K562 (cell line): ENCODE measurements at regions not wholly inside any gene's neighbourhood (a gene's known extent, or its start where the extent isn't known, plus 50 kb on each side); places are given as distances from the start of the nearest gene placed in this dataset.
A peak's percentile ranks its signal among the peaks of the same experiment; 100 is the strongest.

Experiments used
- ATAC-seq: fragments of 200-7000 bp; cut with Tn5 transposase; 3 replicates; pipeline ENCODE4 v1.9.1; 2020; ENCODE audit warnings: moderate library complexity
- BruUV-seq: library from RNA; stranded (reverse); fragments of 400-500 nt; replicated peaks from 2 replicates; lab custom pipeline; 2021; lab: Mats Ljungman, UMichigan
- CTCF ChIA-PET: fragments of 300-600 bp; formaldehyde crosslinking; extraction: SDS; loops from one replicate; lab custom pipeline; 2021; ENCODE audit warnings: low intra/inter-chr PET ratio; lab: Yijun Ruan, JAX
- POLR2A ChIA-PET: fragments of 300-600, 350-650 bp; sonication (Branson Sonifier 250); formaldehyde crosslinking; extraction: SDS; loops from one replicate; lab custom pipeline; 2021; ENCODE audit warnings: antibody characterized with exemption, inconsistent platforms; lab: Yijun Ruan, JAX
- DNase-seq, 4 experiments: peaks; one replicate each; pipeline versions ENCODE4 v3.0.0 to v3.0.0-alpha.2; 2011 to 2018; ENCODE audit warnings: low spot score in 3 of 4, mixed read lengths in 3 of 4; ENCODE audit errors: extremely low read depth in 1 of 4
- FAIRE-seq: peaks from 2 replicates; lab custom pipeline; 2011; peaks lifted over from hg19 to GRCh38; lab: Jason Lieb, UNC
- H2AFZ ChIP-seq: 2 replicates; pipeline ENCODE4 v1.6.0; 2011; ENCODE audit warnings: low read depth, low read length, control low read depth, inconsistent platforms
- H3K27ac ChIP-seq: fragments of 200-600 bp; 3 replicates; pipeline ENCODE4 v1.8.0; 2011; ENCODE audit warnings: low read depth, mild to moderate bottlenecking, control low read depth, inconsistent platforms, low read length, moderate library complexity, mixed read lengths; ENCODE audit errors: extremely low read depth
- H3K27me3 ChIP-seq, 2 experiments: fragments of 300-600 bp in 1 of 2; 2 replicates in 1 of 2; 3 replicates in 1 of 2; pipeline versions ENCODE4 v1.6.0 to v1.8.0; 2011; ENCODE audit warnings: inconsistent platforms in 2 of 2, low read length in 2 of 2, mild to moderate bottlenecking in 1 of 2, mixed read lengths in 1 of 2, moderate library complexity in 1 of 2; ENCODE audit not compliant: control insufficient read depth in 2 of 2, insufficient read depth in 2 of 2
- H3K36me3 ChIP-seq: fragments of 300-600 bp; 3 replicates; pipeline ENCODE4 v1.8.0; 2011; ENCODE audit warnings: mild to moderate bottlenecking, low read length, inconsistent platforms; ENCODE audit not compliant: control insufficient read depth, insufficient read depth
- H3K4me1 ChIP-seq, 2 experiments: fragments of 200-600 bp in 1 of 2; replicated peaks in 1 of 2; 2 replicates in 1 of 2; 3 replicates in 1 of 2; pipeline versions ENCODE4 v1.5.1 to v1.8.0; 2011; ENCODE audit warnings: inconsistent platforms in 2 of 2, low read length in 2 of 2, mild to moderate bottlenecking in 1 of 2, mixed read lengths in 1 of 2, moderate library complexity in 1 of 2; ENCODE audit not compliant: control insufficient read depth in 2 of 2, insufficient read depth in 2 of 2
- H3K4me2 ChIP-seq: 2 replicates; pipeline ENCODE4 v1.6.1; 2011; ENCODE audit warnings: low read length, control low read depth, inconsistent platforms, mixed read lengths; ENCODE audit not compliant: insufficient read depth
- H3K4me3 ChIP-seq: fragments of 200-600 bp; sonication (generic), shearing (Covaris generic); 2 replicates; pipeline ENCODE4 v1.5.1; 2016; ENCODE audit warnings: control low read depth, inconsistent platforms
- H3K79me2 ChIP-seq: fragments of 200-600 bp; 3 replicates; pipeline ENCODE4 v1.8.0; 2011; ENCODE audit warnings: low read length, inconsistent platforms; ENCODE audit not compliant: control insufficient read depth, insufficient read depth
- H3K9ac ChIP-seq, 2 experiments: 2 replicates each; pipeline versions ENCODE4 v1.6.0 to v1.6.1; 2011; ENCODE audit warnings: low read depth in 2 of 2, low read length in 2 of 2, control low read depth in 1 of 2, inconsistent platforms in 1 of 2, mild to moderate bottlenecking in 1 of 2, mixed read lengths in 1 of 2; ENCODE audit not compliant: insufficient read depth in 1 of 2
- H3K9me1 ChIP-seq: one replicate; pipeline ENCODE4 v1.6.0; 2011; ENCODE audit warnings: inconsistent platforms, mild to moderate bottlenecking, low read length, moderate library complexity; ENCODE audit not compliant: control insufficient read depth, insufficient read depth
- H3K9me3 ChIP-seq: replicated peaks from 2 replicates; pipeline ENCODE4 v1.5.1; 2011; ENCODE audit warnings: low read depth, low read length, inconsistent platforms; ENCODE audit not compliant: control insufficient read depth, insufficient read depth
- H4K20me1 ChIP-seq: replicated peaks from 2 replicates; pipeline ENCODE4 v1.6.1; 2011; ENCODE audit warnings: low read length, inconsistent platforms, mixed read lengths; ENCODE audit not compliant: control insufficient read depth, insufficient read depth
- EGR1 ChIP-seq: fragments of 450-650 bp; conservative IDR thresholded peaks from 2 replicates; pipeline ENCODE4 v1.6.1; 2017; ENCODE audit warnings: mild to moderate bottlenecking
- MED1 ChIP-seq: sonication (generic); formaldehyde crosslinking; IDR thresholded peaks from 2 replicates; pipeline ENCODE4 v1.8.1; 2023; ENCODE audit warnings: missing genetic modification reagents, borderline replicate concordance
- RFX1 ChIP-seq: fragments of 450-650 bp; IDR thresholded peaks from 2 replicates; pipeline ENCODE4 v1.6.1; 2016; ENCODE audit warnings: mild to moderate bottlenecking, moderate library complexity
- ZNF263 ChIP-seq: sonication (generic); formaldehyde crosslinking; IDR thresholded peaks from 2 replicates; pipeline ENCODE4 v1.8.0; 2022; ENCODE audit warnings: mild to moderate bottlenecking, missing genetic modification reagents, borderline replicate concordance
- ZNF311 ChIP-seq: fragments of 250-450 bp; sonication (Bioruptor Pico); IDR thresholded peaks from 2 replicates; pipeline ENCODE4 v1.4.0; 2020; ENCODE audit warnings: mild to moderate bottlenecking, moderate library complexity
- ZNF707 ChIP-seq: fragments of 250-450 bp; sonication (Bioruptor Pico); conservative IDR thresholded peaks from 2 replicates; pipeline ENCODE4 v1.8.0; 2022; ENCODE audit warnings: inconsistent platforms, mild to moderate bottlenecking, moderate library complexity
- WGBS: fragments of 100-300 bp; shearing (Covaris generic); methylation state at CpG from one replicate; pipeline ENCODE4 v1.1.6; 2016; ENCODE audit warnings: low coverage, mixed read lengths; ENCODE audit not compliant: insufficient coverage; ENCODE audit errors: missing lambda C conversion rate; 5-methylcytosine and 5-hydroxymethylcytosine counted together
- in situ Hi-C: fragments of 300-500 bp; cut with MboI; formaldehyde crosslinking; loops from 4 replicates; pipeline ENCODE4 v1.15.0; 2018; ENCODE audit warnings: inconsistent platforms, mixed read lengths
- intact Hi-C: fragments of 100-400 bp; cut with micrococcal nuclease; formaldehyde crosslinking; loops from 2 replicates; pipeline ENCODE4 v1.14.2; 2022
- TF ChIP-seq, protein P1 (sequence below): fragments of 450-650 bp; IDR thresholded peaks from 2 replicates; pipeline ENCODE4 v1.6.1; 2016; ENCODE audit warnings: mild to moderate bottlenecking, moderate library complexity

DNA sequence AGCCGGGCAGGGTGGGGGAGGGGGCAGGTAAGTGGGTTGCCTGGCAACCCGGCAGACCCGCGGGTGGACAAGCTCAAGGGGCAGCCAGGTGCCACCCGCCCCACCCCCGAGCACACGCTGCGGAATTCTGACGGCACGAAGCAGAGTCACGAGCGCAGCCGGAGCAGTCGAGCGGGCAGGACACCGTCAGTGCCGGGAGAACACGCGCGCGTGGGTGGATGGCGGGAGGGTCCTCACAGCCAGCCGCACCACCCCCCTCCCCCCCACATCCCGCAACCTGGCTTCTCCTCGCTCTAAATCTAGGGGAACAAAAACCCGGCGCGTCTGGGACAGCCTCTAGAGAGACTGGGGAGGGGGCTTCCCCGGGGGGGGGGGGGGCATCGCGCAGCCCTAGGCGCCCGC is 133.1 kb upstream of the HSD17B12 start:
- Histone ChIP-seq H3K79me2 (no peaks in the 10 kb centered on the region), H3K4me1 (peaks cover 10 to 16% of the 10 kb centered on the region in 2 experiments; a peak in 3 of 5 replicates), H4K20me1 (no peaks in the 10 kb centered on the region), H3K4me2 (no peak overlapping the region), H2AFZ (no peak overlapping the region), H3K36me3 (no peaks in the 10 kb centered on the region), H3K9me1 (no peaks in the 10 kb centered on the region), H3K9ac (no peak overlapping the region), H3K27ac (no peak overlapping the region), H3K27me3 (peaks cover 2 to 11% of the 10 kb centered on the region in 2 experiments; a peak in 2 of 5 replicates), H3K9me3 (no peaks in the 10 kb centered on the region), H3K4me3 (no peak overlapping the region; the same call in 1 of the 2 replicates)
- ChIA-PET CTCF (no interaction called here), POLR2A (interaction anchor here (0.5 kb wide), 1 partner anchor 27 kb away, joined by 3 read pairs; no protein-coding TSS in a partner anchor)
- TF ChIP-seq ZNF311 (CRISPR knock-in tag) (no peak), RFX1 (peak; percentile 9; the same call in 1 of the 2 replicates), MED1 (CRISPR knock-in tag) (no peak), ZNF263 (CRISPR knock-in tag) (no peak), EGR1 (0 out of 2 replicates have a peak, but pooled peaks have one; percentile 49), ZNF707 (CRISPR knock-in tag) (no peak)
- TF ChIP-seq, protein P1, sequence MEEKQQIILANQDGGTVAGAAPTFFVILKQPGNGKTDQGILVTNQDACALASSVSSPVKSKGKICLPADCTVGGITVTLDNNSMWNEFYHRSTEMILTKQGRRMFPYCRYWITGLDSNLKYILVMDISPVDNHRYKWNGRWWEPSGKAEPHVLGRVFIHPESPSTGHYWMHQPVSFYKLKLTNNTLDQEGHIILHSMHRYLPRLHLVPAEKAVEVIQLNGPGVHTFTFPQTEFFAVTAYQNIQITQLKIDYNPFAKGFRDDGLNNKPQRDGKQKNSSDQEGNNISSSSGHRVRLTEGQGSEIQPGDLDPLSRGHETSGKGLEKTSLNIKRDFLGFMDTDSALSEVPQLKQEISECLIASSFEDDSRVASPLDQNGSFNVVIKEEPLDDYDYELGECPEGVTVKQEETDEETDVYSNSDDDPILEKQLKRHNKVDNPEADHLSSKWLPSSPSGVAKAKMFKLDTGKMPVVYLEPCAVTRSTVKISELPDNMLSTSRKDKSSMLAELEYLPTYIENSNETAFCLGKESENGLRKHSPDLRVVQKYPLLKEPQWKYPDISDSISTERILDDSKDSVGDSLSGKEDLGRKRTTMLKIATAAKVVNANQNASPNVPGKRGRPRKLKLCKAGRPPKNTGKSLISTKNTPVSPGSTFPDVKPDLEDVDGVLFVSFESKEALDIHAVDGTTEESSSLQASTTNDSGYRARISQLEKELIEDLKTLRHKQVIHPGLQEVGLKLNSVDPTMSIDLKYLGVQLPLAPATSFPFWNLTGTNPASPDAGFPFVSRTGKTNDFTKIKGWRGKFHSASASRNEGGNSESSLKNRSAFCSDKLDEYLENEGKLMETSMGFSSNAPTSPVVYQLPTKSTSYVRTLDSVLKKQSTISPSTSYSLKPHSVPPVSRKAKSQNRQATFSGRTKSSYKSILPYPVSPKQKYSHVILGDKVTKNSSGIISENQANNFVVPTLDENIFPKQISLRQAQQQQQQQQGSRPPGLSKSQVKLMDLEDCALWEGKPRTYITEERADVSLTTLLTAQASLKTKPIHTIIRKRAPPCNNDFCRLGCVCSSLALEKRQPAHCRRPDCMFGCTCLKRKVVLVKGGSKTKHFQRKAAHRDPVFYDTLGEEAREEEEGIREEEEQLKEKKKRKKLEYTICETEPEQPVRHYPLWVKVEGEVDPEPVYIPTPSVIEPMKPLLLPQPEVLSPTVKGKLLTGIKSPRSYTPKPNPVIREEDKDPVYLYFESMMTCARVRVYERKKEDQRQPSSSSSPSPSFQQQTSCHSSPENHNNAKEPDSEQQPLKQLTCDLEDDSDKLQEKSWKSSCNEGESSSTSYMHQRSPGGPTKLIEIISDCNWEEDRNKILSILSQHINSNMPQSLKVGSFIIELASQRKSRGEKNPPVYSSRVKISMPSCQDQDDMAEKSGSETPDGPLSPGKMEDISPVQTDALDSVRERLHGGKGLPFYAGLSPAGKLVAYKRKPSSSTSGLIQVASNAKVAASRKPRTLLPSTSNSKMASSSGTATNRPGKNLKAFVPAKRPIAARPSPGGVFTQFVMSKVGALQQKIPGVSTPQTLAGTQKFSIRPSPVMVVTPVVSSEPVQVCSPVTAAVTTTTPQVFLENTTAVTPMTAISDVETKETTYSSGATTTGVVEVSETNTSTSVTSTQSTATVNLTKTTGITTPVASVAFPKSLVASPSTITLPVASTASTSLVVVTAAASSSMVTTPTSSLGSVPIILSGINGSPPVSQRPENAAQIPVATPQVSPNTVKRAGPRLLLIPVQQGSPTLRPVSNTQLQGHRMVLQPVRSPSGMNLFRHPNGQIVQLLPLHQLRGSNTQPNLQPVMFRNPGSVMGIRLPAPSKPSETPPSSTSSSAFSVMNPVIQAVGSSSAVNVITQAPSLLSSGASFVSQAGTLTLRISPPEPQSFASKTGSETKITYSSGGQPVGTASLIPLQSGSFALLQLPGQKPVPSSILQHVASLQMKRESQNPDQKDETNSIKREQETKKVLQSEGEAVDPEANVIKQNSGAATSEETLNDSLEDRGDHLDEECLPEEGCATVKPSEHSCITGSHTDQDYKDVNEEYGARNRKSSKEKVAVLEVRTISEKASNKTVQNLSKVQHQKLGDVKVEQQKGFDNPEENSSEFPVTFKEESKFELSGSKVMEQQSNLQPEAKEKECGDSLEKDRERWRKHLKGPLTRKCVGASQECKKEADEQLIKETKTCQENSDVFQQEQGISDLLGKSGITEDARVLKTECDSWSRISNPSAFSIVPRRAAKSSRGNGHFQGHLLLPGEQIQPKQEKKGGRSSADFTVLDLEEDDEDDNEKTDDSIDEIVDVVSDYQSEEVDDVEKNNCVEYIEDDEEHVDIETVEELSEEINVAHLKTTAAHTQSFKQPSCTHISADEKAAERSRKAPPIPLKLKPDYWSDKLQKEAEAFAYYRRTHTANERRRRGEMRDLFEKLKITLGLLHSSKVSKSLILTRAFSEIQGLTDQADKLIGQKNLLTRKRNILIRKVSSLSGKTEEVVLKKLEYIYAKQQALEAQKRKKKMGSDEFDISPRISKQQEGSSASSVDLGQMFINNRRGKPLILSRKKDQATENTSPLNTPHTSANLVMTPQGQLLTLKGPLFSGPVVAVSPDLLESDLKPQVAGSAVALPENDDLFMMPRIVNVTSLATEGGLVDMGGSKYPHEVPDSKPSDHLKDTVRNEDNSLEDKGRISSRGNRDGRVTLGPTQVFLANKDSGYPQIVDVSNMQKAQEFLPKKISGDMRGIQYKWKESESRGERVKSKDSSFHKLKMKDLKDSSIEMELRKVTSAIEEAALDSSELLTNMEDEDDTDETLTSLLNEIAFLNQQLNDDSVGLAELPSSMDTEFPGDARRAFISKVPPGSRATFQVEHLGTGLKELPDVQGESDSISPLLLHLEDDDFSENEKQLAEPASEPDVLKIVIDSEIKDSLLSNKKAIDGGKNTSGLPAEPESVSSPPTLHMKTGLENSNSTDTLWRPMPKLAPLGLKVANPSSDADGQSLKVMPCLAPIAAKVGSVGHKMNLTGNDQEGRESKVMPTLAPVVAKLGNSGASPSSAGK: no peak
- in situ Hi-C loops: no loop called here
- intact Hi-C loops: no loop called here
- FAIRE-seq: no peak
- ATAC-seq: peak; percentile 21; the same call in 2 of the 3 replicates
- WGBS: 37% methylated on average over 9 of the region's 33 CpGs
- DNase-seq: no peak
- BruUV-seq: no TSS peak
